Epithelial cell of esophagus (primary cell): ENCODE measurements at regions not wholly inside any gene's neighbourhood (a gene's known extent, or its start where the extent isn't known, plus 50 kb on each side); places are given as distances from the start of the nearest gene placed in this dataset.
"Not testable (repeated sequence)": the region's sequence is repeated elsewhere in the genome, so short reads cannot be mapped to it uniquely, and the experiment has no call there.

Source experiments
- DNase-seq: peaks from one replicate; pipeline ENCODE4 v3.0.0; 2010; ENCODE audit warnings: low read depth
- H3K4me3 ChIP-seq: 2 replicates; pipeline ENCODE4 v1.5.1; 2011; ENCODE audit warnings: mild to moderate bottlenecking, low read length, control low read depth
- CTCF ChIP-seq: IDR thresholded peaks from 2 replicates; pipeline ENCODE4 v1.5.1; 2011; ENCODE audit warnings: low read depth, mild to moderate bottlenecking, low read length, control low read depth, inconsistent platforms; ENCODE audit not compliant: insufficient read depth; ENCODE audit errors: missing control alignments

- no peak for TF ChIP-seq CTCF
- no peak for DNase-seq
- no peak overlapping the region for H3K4me3 ChIP-seq
Observed at GRCh38 chr6:74459260-74459659, 746.6 kb downstream of the COL12A1 start.

DNA sequence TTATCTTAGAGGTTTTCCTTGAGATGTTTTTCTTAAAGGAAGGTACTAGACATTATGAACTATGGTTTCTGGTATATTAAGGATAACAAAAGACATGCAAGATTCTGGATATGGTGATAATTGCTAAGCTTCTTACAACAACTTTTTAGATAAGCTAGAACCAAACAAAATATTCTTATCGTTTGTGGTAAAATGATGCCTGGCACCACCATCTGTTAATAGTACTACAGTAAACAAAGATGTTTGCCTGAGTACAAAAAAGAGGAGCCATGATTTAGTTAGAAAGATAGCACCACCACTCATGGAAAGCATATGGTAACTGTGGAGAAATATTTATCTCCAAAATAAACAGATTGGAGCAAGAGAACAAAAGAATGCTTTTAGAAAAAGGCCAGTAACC is 747.3 kb downstream of the COL12A1 start:
- TF ChIP-seq CTCF: no peak
- no peak for DNase-seq
- H3K4me3 ChIP-seq: no peak overlapping the region

- TF ChIP-seq CTCF: no peak
- no peak for DNase-seq
- no peak overlapping the region for H3K4me3 ChIP-seq
Observed at GRCh38 chr6:74455786-74456185, 750.1 kb downstream of the COL12A1 start.

GRCh38 chr6:74451953-74452352 is 753.9 kb downstream of the COL12A1 start:
- TF ChIP-seq CTCF: no peak
- no peak overlapping the region for H3K4me3 ChIP-seq
- no peak for DNase-seq

DNA sequence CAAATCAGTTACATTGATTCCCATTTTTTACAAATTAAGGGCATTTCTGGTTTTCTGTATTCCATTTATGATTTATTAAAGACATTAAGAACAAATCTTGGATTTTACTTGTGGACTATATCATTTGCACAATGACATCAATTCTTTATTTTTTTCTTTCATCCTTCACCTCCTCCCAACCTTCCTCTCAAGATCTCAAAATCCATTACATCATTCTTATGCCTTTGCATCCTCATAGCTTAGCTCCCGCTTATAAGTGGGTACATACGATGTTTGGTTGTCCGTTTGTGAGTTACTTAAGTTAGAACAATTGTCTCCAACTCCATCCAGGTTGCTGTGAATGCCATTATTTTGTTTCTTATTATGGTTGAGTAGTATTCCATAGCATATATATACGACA is 752.8 kb downstream of the CD109 start:
- H3K4me3 ChIP-seq: no peak overlapping the region
- TF ChIP-seq CTCF: no peak
- DNase-seq: no peak

- H3K4me3 ChIP-seq: no peak overlapping the region
- no peak for TF ChIP-seq CTCF
- no peak for DNase-seq
Observed at GRCh38 chr6:74447013-74447412, 751.0 kb downstream of the CD109 start.

GRCh38 chr6:74439123-74439811 is 743.3 kb downstream of the CD109 start:
- no peak for DNase-seq
- TF ChIP-seq CTCF: no peak
- no peak overlapping the region for H3K4me3 ChIP-seq

DNA sequence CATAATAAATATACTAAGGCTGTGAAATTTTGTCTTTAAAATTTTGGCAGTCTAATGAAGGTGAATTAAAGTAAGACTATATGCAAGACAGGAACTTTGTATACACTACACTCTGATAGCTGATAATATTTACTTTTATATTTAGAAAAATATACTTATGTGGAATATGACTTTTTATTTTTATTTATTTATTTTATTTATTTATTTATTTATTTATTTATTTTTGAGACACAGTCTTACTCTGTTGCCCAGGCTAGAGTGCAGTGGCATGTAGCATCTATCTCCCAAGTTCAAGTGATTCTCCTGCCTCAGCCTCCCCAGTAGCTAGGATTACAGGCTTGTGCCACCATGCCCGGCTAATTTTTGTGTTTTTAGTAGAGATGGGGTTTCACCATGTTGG is 742.4 kb downstream of the CD109 start:
- not testable (repeated sequence) for DNase-seq, H3K4me3 ChIP-seq
